Mucosa of descending colon (tissue), 3 donors: ENCODE measurements at regions not wholly inside any gene's neighbourhood (a gene's known extent, or its start where the extent isn't known, plus 50 kb on each side); places are given as distances from the start of the nearest gene placed in this dataset.

Source experiments
- ATAC-seq: fragments of 200-7000 bp; cut with Tn5 transposase; one replicate; pipeline ENCODE4 v1.9.1; 2020; ENCODE audit warnings: mild to moderate bottlenecking, moderate library complexity
- DNase-seq, 3 donors: peaks; one replicate each; pipeline ENCODE4 v3.0.0-alpha.2; 2020
- H3K36me3 ChIP-seq: fragments of 200-600 bp; one replicate; pipeline ENCODE4 v1.8.0; 2021; ENCODE audit warnings: low read depth, mild to moderate bottlenecking
- H3K4me1 ChIP-seq: fragments of 200-600 bp; one replicate; pipeline ENCODE4 v1.8.0; 2021; ENCODE audit warnings: low read depth, mild to moderate bottlenecking
- H3K4me3 ChIP-seq: fragments of 200-600 bp; one replicate; pipeline ENCODE4 v1.8.0; 2021; ENCODE audit warnings: mild to moderate bottlenecking
- H3K9me3 ChIP-seq: fragments of 200-600 bp; one replicate; pipeline ENCODE4 v1.8.0; 2021; ENCODE audit warnings: mild to moderate bottlenecking
- intact Hi-C, 2 donors: fragments of 100-400 bp; cut with DNase I in 1 of 2; cut with micrococcal nuclease in 1 of 2; formaldehyde crosslinking; loops; one replicate each; pipeline versions ENCODE4 v1.11.0 to v1.11.1; 2022; cut with DNase I, micrococcal nuclease
- TF ChIP-seq, protein P1 (sequence below): fragments of 200-600 bp; IDR thresholded peaks from one replicate; pipeline ENCODE4 v1.8.0; 2022; ENCODE audit warnings: antibody characterized with exemption, mild to moderate bottlenecking
- donor health status: DM: no; HTN: no; CAD: no; lungs with moderate emphysema.
- donor health status: DM: no; HTN: no; CAD: no.
- donor health status: DM: no; HTN: yes; CAD: no.

DNA sequence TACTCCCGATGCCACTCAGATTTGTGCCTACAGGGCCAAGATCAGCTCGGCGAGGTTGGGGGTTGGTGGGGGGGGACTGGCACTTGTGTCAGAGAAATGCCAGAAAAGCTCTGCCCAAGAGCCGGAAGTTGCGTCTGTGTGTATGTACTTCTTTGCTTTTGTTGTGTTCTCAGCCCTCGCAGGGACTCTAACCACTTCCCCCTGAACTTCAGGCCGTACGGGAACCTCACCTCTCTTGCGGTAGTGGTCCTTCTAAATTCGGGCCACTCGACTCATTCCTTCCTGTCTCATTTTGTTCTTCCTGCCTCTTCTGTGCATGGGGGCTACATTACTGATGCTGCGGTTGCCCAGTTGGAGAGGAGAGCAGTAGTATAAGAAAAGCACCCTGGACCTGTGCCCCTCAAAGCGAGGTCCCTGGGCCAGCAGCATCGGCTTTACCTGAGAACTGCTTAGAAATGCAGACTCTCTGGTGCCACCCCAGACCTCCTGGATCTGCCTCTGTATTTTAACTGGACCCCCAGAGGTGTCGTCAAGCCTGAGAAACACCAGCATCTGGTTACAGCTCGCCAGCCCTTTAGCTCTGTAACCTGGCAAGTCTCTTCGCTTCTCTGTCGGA lies 146.3 kb upstream of the RPS6KA3 start:
- DNase-seq (peak; percentile 25 to 56 (median 25)), ATAC-seq (peak; percentile 84)
- Histone ChIP-seq H3K4me3 (no peak overlapping the region), H3K36me3 (no peaks in the 10 kb centered on the region), H3K4me1 (no peaks in the 10 kb centered on the region), H3K9me3 (no peaks in the 10 kb centered on the region)
- TF ChIP-seq, protein P1, sequence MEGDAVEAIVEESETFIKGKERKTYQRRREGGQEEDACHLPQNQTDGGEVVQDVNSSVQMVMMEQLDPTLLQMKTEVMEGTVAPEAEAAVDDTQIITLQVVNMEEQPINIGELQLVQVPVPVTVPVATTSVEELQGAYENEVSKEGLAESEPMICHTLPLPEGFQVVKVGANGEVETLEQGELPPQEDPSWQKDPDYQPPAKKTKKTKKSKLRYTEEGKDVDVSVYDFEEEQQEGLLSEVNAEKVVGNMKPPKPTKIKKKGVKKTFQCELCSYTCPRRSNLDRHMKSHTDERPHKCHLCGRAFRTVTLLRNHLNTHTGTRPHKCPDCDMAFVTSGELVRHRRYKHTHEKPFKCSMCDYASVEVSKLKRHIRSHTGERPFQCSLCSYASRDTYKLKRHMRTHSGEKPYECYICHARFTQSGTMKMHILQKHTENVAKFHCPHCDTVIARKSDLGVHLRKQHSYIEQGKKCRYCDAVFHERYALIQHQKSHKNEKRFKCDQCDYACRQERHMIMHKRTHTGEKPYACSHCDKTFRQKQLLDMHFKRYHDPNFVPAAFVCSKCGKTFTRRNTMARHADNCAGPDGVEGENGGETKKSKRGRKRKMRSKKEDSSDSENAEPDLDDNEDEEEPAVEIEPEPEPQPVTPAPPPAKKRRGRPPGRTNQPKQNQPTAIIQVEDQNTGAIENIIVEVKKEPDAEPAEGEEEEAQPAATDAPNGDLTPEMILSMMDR = no peak
- intact Hi-C loops = no loop called here

DNA sequence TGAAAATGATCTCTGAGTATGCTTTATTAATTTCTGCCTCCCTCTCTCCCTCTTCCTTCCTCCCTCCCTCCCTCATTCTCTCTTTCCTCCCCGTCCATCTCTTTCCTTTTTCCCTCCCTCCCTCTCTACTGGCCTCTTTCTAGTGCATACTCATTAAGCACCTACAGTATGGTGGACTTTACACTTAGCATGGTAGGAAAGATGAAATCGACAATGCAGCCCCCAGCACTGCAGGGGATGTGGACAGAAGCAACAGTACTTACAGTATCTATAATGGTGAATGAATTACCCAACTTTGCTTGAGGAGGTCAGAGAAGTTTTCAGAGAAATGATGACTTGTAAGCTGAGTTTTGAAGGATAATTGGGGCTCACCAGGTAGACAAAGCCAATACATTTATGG lies 143.8 kb upstream of the RPS6KA3 start:
- TF ChIP-seq, protein P1 = no peak
- ATAC-seq (no peak), DNase-seq (no peak)
- no peaks in the 10 kb centered on the region for H3K4me1 ChIP-seq
- H3K4me3 ChIP-seq = no peak overlapping the region
- no peaks in the 10 kb centered on the region for H3K36me3 ChIP-seq
- H3K9me3 ChIP-seq = no peaks in the 10 kb centered on the region
- intact Hi-C loops = no loop called here

DNA sequence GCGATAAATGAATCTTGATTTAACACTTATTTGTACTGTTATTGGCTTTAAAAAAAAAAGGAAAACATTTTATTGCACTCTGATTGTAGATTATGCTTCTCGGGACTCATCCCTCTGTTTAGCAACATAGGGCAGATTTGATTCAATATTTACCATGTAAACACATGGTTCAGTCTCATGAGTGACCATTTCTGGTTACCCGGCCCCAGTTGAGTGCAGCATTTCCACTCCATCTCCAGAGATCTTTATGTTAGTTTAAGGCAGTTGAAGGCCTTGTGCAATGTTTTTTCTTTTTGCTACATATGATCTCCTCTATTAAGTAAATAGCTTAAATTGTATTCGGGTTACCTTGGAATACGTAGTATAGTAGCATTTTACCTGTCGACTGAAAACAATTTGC lies 143.3 kb upstream of the RPS6KA3 start:
- no peak overlapping the region for H3K4me3 ChIP-seq
- no peaks in the 10 kb centered on the region for H3K9me3 ChIP-seq
- ATAC-seq = no peak
- H3K36me3 ChIP-seq = no peaks in the 10 kb centered on the region
- no peaks in the 10 kb centered on the region for H3K4me1 ChIP-seq
- DNase-seq = no peak
- TF ChIP-seq, protein P1 = no peak
- intact Hi-C loops = no loop called here

DNA sequence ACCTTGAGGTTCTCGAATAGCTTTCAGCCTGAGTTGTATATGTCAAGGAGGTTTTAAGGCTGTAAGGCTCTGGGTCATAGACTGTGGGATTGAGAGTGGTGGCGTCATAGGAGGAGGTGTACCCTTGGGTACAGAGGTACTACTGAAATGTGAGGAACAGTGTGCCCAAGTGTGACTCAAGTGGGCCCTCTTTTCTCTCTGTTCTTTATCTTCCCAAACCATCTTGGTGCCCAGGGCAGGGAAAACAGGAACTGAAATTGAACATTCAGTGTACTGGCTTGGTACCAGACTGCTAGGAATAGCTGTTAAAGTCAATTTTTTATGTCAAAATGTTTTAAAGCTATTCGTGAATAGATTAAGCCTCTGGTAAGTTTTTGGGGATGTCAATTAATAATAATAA lies 136.2 kb upstream of the RPS6KA3 start:
- Histone ChIP-seq H3K9me3 (no peaks in the 10 kb centered on the region), H3K4me3 (no peak overlapping the region), H3K36me3 (no peaks in the 10 kb centered on the region), H3K4me1 (no peaks in the 10 kb centered on the region)
- TF ChIP-seq, protein P1 = no peak
- intact Hi-C loops = no loop called here
- DNase-seq (no peak), ATAC-seq (no peak)

DNA sequence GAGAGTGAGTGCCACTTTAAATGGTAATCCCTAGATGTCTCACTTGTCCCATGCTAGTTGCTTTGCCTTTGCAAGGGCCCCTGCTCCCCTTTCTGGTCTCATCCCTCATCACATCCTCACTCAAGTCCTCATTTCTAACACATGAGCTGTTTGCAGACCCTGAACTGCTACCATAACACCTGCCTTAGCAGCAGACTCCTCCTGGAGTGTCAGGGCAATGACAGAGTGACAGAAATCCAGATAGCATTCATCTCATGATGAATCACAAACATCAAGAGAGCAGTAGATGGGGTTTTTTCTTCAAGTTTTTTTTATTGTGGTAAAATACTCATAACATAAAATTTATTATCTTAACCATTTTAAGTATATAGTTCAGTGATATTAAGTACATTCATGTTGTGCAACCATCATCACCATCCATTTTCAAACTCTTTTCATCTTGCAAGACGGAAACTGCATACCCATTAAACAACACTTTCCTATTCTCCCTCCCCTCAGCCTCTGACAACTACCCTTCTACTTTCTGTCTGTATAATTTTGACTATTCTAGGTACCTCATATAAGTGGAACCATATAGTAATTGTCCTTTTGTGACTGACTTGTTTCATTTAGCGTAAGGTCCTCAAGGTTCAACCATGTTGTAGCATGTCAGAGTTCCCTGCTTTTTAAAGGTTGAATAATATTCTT lies 133.2 kb upstream of the RPS6KA3 start:
- H3K4me1 ChIP-seq = peaks cover 4% of the 10 kb centered on the region
- no peak for ATAC-seq
- intact Hi-C loops = no loop called here
- no peak overlapping the region for H3K4me3 ChIP-seq
- DNase-seq = no peak
- TF ChIP-seq, protein P1 = no peak
- H3K36me3 ChIP-seq = no peaks in the 10 kb centered on the region
- H3K9me3 ChIP-seq = no peaks in the 10 kb centered on the region
